ENCODE measurements at regions not wholly inside any gene's neighbourhood (a gene's known extent, or its start where the extent isn't known, plus 50 kb on each side); places are given as distances from the start of the nearest gene placed in this dataset.

DNA sequence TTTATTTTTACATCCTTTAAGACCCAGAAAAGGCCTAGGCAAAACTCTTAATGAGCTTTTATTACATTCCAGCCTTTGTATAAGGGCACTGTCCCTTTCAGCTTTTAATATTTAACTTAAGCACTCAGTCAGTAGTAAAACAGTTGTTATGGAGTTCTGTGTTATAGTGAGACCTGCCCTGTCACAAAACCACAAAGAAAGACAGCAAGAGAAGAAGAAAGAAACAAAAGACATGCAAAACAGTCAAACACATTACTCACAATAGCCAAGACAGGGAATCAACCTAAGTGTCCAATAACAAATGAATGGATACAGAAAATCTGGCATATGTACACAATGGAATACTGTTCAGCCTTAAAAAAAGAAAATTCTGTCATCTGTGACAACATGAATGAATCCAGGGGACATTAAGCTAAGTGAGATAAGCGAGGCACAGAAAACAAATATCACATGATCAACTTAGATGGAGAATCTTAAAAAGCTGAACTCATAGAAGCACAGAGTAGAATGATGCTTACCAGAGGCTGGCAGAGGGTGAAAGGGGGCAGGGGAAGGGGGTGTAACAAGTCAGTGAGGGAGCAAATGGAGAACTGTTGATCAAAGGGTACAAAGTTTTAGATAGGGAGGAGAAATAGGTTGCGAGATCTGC is 63.8 kb upstream of the CCNG1 start:
- no peak for DNase-seq

DNA sequence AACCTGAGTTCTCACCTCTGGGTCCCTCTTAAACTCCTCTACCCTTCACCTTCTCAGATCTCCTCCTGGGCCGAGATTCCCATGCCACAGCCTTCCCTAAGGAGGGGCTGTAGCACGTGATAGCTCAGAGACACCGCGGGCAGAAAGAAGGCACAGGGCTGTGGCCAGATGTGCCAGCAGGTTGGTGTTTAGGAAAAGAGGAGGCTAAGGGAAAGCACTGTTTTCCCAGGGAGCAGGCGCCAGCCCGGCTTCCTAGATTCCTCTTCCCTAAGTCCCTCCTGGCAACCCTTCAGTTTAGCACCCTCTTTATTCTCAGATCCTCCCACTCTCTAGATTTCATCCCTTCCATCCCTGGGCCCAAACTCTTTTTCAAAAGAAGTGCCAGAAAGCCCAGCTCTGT is 59.4 kb upstream of the CCNG1 start:
- DNase-seq = no peak

DNA sequence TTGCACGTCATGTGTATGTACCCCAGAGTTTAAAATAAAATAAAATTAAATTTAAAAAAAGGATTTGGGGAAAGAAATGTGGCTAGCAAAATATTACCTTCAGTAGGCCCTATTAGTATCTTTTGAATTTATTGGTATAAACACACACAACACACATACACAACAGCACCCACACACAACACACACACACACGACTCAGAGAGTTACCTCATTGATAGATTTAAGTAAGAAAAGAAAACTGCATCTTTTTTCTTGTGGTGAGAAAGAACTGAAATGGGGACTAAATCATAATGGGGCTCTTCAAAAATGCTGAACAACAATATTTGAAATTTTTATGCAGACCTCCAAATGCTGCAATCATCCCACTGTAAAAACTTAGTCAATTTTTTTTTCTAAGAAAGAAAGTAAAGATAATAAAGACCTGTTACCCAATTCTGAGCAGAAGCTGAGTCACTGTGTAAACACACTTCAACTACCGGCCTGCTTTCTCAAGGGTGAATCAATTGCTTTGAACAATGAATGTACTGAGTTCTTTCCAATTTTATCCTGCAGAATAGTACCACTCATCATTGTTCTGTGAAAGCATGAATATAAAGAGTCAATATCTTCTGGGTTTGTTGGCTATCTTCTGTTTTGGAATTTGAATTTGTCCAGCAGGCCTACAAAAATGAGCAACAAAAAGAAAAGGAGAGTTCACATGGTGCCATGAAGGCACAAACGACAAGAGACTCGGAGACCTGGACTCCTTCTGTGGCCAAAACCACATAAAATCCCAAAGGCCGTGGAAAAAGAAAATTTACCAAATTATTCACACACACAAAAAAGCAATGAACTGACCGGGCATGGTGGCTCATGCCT is 57.9 kb upstream of the CCNG1 start:
- no peak for DNase-seq

DNA sequence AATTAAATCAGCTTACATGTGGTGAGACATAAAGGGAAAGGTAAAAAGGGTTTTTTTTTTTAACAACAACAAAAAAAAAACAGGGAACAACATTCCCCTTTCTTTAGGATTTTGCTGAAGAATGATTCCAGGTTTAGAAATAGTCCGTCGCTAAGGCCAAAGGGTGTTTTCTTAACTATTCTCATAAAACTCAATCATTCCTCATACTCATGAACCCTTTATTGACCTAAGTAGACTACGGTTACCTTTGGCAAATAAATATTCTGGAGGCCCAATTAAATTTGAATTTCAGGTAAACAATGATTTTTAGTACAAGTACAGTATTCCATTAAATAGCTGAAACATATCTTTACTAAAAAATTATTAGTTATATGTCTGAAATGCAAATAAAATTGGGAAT is 55.6 kb upstream of the CCNG1 start:
- DNase-seq = no peak

DNA sequence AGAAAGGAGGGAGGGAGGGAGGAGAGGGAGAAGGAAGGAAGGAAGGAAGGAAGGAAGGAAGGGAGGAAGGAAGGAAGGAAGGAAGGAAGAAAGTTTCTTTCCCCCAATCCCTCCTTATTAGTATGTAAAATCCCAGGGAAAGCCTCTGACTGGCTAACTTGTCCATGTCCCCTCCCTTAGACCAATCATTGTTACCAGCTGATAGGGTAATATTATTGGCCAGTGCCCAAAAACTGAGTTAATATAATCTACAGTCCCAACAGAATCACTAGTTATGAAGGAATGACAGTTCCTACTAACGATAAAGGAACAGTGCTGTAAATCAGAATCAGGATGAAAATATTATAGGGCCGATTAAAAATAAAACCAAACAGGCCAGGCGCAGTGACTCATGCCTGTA is 53.6 kb upstream of the CCNG1 start:
- no peak for DNase-seq

DNA sequence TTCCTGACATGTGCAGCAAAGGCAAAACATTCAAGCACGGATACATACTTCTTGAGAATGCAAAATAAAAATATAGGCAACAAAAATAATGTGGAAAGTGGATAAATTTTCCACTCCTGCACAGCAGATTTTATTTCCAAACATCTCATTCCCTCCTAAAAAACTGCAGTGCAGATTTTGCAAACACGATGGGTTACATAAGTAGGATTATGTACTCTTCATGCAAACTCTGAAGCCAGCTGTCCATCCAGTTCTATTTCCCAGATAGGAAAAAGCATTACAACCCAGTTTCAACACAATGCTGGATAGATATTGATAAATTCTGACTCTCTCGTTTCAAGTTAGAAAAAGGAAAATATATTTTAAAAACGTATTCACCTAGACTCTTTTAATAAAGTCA is 52.7 kb upstream of the CCNG1 start:
- DNase-seq = no peak

DNA sequence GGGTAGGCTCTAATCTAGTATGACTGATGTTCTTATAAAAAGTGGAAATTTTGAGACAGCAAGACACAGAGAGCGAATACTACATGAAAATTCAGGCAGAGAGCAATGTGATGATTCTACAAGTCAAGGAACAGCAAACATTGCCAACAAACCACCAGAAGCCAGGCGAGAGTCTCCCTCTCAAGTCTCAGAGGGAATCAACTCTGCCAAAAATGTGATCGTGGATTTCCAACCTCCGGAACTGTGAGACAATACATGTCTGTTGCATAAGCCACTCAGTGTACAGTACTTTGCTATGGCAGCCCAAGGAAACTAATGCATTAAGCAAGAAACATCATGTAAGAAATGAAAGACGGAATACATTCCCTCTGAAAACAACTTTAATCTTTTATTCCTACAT is 52.1 kb upstream of the CCNG1 start:
- no peak for DNase-seq

DNA sequence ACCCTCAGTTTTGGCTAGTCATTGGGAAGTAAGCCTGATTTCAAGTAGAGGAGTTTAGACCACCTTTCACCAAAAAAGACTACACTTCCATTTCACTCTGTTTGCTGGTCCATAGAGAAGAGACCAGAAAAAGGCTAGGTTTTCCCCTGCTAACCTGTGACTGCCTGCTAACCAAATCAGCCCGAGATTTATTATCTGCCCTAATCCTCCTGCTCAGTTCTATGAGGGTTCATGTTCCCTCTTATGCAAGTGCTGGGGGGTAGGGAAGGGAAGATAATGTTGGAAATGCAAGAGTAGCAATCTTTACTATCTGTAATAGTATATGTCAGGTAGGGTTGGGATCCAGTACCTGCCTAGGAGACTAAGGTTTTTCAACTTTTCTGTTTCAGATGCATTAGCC is 51.6 kb upstream of the CCNG1 start:
- DNase-seq = no peak

DNA sequence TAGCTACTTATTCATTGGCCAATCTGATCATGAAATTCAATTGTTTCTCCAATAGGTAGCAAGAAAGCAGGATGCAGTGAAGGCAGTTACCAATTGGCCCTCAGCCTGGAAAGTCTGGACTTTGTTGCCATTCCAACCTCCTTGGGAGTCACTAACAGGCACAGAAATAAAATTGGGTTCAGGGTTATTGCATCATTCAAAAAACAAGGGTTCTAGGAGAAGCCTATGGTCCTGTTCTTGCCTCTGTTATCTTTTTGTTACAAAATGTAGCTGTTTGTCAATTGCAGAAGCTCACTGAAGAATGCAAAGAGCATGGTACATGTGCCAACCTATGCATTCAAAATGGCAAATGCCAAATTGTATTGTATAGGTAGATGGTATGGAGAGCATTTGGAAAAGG is 51.0 kb upstream of the CCNG1 start:
- no peak for DNase-seq

DNA sequence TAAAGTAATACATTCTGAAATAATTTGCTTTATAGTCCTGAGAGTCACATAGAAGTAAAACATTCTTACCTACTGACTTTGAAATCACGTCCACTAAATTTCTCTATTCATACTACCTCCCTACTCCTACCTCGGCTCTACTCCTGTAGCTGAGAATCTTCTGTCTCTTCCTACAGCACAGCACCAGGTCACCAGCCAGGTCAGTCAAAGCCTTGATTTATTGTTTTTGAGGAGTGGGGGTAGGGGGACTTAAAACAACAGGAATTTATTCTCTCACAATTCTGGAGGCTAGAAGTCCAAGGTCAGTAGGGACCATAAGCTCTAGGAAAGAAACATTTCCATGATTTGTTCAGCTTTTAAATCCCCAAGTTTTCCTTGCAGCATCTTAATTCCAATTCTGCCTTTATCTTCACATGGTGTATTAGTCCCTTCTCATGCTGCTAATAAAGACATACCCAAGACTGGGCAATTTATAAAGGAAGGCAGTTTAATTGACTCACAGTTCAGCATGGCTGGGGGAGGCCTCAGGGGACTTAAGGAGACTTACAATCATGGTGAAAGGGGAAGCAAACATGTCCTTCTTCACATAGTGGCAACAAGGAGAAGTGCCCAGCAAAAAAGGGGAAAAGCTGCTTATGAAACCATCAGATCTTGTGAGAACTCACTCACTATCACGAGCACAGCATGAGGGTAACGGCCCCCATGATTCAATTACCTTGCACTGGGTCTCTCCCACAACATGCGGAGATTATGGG is 49.6 kb upstream of the CCNG1 start:
- no peak for DNase-seq

Measured in NCI-H1092 treated with DMSO at 0.1 percent for 48 hours (cell line).